OCI-LY7 (cell line): ENCODE measurements at regions not wholly inside any gene's neighbourhood (a gene's known extent, or its start where the extent isn't known, plus 50 kb on each side); places are given as distances from the start of the nearest gene placed in this dataset.

Source experiments
- BruUV-seq: library from RNA; stranded (reverse); fragments of 400-500 nt; replicated peaks from 2 replicates; lab custom pipeline; 2021; lab: Mats Ljungman, UMichigan
- CTCF ChIA-PET: fragments of 300-600 bp; sonication (Branson Sonifier 250); formaldehyde crosslinking; loops from one replicate; lab custom pipeline; 2022; ENCODE audit warnings: antibody characterized with exemption; ENCODE audit not compliant: unreplicated experiment; lab: Charles Lee
- POLR2A ChIA-PET: fragments of 300-600 bp; sonication (Branson Sonifier 250); formaldehyde crosslinking; loops from one replicate; lab custom pipeline; 2022; ENCODE audit warnings: antibody characterized with exemption; lab: Charles Lee
- DNase-seq: peaks from one replicate; pipeline ENCODE4 v3.0.0-alpha.2; 2015; ENCODE audit warnings: low spot score
- H2AFZ ChIP-seq: fragments of 200-600 bp; sonication (generic), shearing (Covaris generic); 2 replicates; pipeline ENCODE4 v1.6.1; 2014; ENCODE audit warnings: mild to moderate bottlenecking, antibody characterized with exemption, low read length, moderate library complexity
- H3K27ac ChIP-seq: fragments of 200-600 bp; sonication (generic); 2 replicates; pipeline ENCODE4 v1.5.1; 2014; ENCODE audit warnings: mixed run types, low read depth, mild to moderate bottlenecking, moderate library complexity, low read length, inconsistent platforms; ENCODE audit not compliant: poor library complexity, severe bottlenecking
- H3K36me3 ChIP-seq: fragments of 200-600 bp; sonication (generic); 2 replicates; pipeline ENCODE4 v1.6.1; 2014; ENCODE audit warnings: mild to moderate bottlenecking, antibody characterized with exemption, low read length, moderate library complexity, mixed read lengths; ENCODE audit not compliant: insufficient read depth
- H3K4me1 ChIP-seq: fragments of 200-600 bp; sonication (generic); 2 replicates; pipeline ENCODE4 v1.5.1; 2014; ENCODE audit warnings: mild to moderate bottlenecking, low read length; ENCODE audit not compliant: insufficient read depth, poor library complexity, severe bottlenecking
- H3K4me2 ChIP-seq: fragments of 200-600 bp; sonication (generic); 2 replicates; pipeline ENCODE4 v1.6.1; 2014; ENCODE audit warnings: mild to moderate bottlenecking, low read length
- H3K4me3 ChIP-seq: fragments of 200-600 bp; sonication (generic); 2 replicates; pipeline ENCODE4 v1.5.1; 2014; ENCODE audit warnings: mild to moderate bottlenecking, low read depth, low read length; ENCODE audit not compliant: poor library complexity, severe bottlenecking
- H3K79me2 ChIP-seq: fragments of 200-600 bp; sonication (generic); 2 replicates; pipeline ENCODE4 v1.6.1; 2016; ENCODE audit warnings: low read depth, mild to moderate bottlenecking, low read length, moderate library complexity, mixed read lengths; ENCODE audit not compliant: insufficient read depth
- H3K9me2 ChIP-seq: fragments of 200-600 bp; sonication (generic); 2 replicates; pipeline ENCODE4 v1.6.1; 2016; ENCODE audit warnings: mild to moderate bottlenecking, low read length, mixed read lengths; ENCODE audit not compliant: insufficient read depth
- H3K9me3 ChIP-seq: fragments of 200-600 bp; sonication (generic); 2 replicates; pipeline ENCODE4 v1.6.1; 2014; ENCODE audit warnings: mild to moderate bottlenecking, mixed run types, low read length, mixed read lengths
- H4K20me1 ChIP-seq: fragments of 200-600 bp; sonication (generic); 2 replicates; pipeline ENCODE4 v1.6.1; 2014; ENCODE audit warnings: mild to moderate bottlenecking, antibody characterized with exemption, low read length, moderate library complexity, mixed read lengths; ENCODE audit not compliant: insufficient read depth
- EZH2phosphoT487 ChIP-seq: fragments of 200-600 bp; sonication (generic); IDR thresholded peaks from 2 replicates; pipeline ENCODE4 v1.6.1; 2018; ENCODE audit warnings: low read depth, borderline replicate concordance, mild to moderate bottlenecking, mixed run types, antibody characterized with exemption, low read length, moderate library complexity, mixed read lengths
- intact Hi-C: fragments of 100-400 bp; cut with micrococcal nuclease; formaldehyde crosslinking; loops from one replicate; pipeline ENCODE4 v1.10.0; 2022; ENCODE audit not compliant: unreplicated experiment
- TF ChIP-seq, protein P1 (sequence below): fragments of 200-600 bp; sonication (generic); conservative IDR thresholded peaks from 2 replicates; pipeline ENCODE4 v1.5.1; 2014; ENCODE audit warnings: mild to moderate bottlenecking, antibody characterized with exemption, low read length, moderate library complexity, mixed read lengths

DNA sequence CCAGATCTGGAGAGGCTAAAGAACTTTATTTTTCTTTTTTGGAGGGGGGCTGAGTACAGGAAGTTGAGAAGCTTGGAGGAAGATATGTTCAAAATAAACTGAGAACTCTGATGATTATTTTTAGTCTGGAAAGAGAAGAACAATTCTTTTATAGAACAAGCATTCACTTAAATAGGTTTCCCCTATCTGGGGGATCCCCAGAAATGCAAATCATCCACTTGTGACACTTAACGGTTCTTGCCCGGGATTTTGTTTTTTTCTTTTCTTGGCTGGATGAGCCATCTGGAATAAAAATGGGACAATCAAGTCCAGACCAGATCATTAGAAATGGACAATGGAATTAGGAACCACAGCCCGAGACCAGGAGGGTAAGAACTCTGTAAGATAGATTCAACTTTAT, 95.9 kb upstream of the EGR2 start:
- intact Hi-C loops = no loop called here
- Histone ChIP-seq H3K4me2 (peak overlapping the region; percentile 58), H3K4me1 (peaks cover 44% of the 10 kb centered on the region), H3K27ac (peak overlapping the region; percentile 9), H3K4me3 (no peak overlapping the region), H4K20me1 (no peaks in the 10 kb centered on the region), H3K9me2 (no peaks in the 10 kb centered on the region), H3K36me3 (no peaks in the 10 kb centered on the region), H3K9me3 (no peaks in the 10 kb centered on the region), H2AFZ (peak overlapping the region; percentile 77), H3K79me2 (no peaks in the 10 kb centered on the region)
- BruUV-seq = no TSS peak
- CTCF ChIA-PET = no interaction called here
- DNase-seq = peak; percentile 22
- POLR2A ChIA-PET = interaction anchor here (0.6 to 1.9 kb wide), 2 partner anchors 10 to 92 kb away, joined by 3 to 7 read pairs; no protein-coding TSS in a partner anchor
- TF ChIP-seq, protein P1, sequence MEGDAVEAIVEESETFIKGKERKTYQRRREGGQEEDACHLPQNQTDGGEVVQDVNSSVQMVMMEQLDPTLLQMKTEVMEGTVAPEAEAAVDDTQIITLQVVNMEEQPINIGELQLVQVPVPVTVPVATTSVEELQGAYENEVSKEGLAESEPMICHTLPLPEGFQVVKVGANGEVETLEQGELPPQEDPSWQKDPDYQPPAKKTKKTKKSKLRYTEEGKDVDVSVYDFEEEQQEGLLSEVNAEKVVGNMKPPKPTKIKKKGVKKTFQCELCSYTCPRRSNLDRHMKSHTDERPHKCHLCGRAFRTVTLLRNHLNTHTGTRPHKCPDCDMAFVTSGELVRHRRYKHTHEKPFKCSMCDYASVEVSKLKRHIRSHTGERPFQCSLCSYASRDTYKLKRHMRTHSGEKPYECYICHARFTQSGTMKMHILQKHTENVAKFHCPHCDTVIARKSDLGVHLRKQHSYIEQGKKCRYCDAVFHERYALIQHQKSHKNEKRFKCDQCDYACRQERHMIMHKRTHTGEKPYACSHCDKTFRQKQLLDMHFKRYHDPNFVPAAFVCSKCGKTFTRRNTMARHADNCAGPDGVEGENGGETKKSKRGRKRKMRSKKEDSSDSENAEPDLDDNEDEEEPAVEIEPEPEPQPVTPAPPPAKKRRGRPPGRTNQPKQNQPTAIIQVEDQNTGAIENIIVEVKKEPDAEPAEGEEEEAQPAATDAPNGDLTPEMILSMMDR = no peak
- no peak for TF ChIP-seq EZH2phosphoT487

DNA sequence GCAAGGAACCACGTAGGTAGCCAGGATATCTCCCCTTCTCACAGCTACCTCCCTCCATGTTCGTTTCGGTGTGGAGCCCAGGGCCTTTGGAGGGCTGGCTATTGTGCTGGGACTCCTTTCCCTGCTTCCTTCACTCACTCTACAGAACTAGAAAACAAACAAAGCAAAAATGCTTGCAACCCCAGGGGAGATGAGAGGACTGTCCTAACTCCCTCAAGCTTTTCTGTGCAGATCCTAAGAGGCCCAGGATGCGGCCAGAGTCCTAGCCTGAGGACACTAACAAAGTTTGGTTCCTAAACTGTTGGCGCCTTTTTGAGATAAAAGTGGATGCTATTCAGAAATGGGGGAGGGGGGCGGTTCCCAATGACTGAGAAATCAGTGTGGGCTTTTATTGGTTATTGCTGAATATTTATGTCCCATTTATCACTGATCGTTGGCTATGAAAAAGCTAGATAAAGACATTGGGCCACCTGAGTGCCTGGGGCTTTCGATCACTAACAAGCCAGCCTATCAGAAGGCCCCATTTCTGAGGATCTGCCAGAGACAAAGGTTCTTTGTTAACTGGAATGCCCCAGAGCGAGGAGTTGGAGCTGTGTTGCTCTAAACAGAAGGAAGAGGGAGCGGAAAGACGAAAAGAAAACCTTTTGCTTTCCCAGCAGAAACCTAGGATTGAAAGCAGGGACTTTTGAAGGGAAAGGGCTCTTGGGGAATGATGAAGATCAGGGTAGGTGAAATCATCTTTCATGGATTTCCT, 95.2 kb upstream of the EGR2 start:
- no peaks in the 10 kb centered on the region for H3K9me2 ChIP-seq
- no peaks in the 10 kb centered on the region for H3K79me2 ChIP-seq
- peak overlapping the region; percentile 77 for H2AFZ ChIP-seq
- H3K4me3 ChIP-seq = no peak overlapping the region
- BruUV-seq = no TSS peak
- H3K9me3 ChIP-seq = no peaks in the 10 kb centered on the region
- H3K36me3 ChIP-seq = no peaks in the 10 kb centered on the region
- TF ChIP-seq, protein P1 = no peak
- no peak for TF ChIP-seq EZH2phosphoT487
- CTCF ChIA-PET = no interaction called here
- peaks cover 47% of the 10 kb centered on the region for H3K4me1 ChIP-seq
- intact Hi-C loops = no loop called here
- peak overlapping the region; percentile 9 for H3K27ac ChIP-seq
- H4K20me1 ChIP-seq = no peaks in the 10 kb centered on the region
- POLR2A ChIA-PET = interaction anchor here (0.6 to 1.9 kb wide), 4 partner anchors 9 to 94 kb away, joined by 3 to 7 read pairs (median 3); no protein-coding TSS in a partner anchor
- DNase-seq = no peak
- peak overlapping the region; percentile 58 for H3K4me2 ChIP-seq
